Fibroblast of the aortic adventitia (primary cell): ENCODE measurements at regions not wholly inside any gene's neighbourhood (a gene's known extent, or its start where the extent isn't known, plus 50 kb on each side); places are given as distances from the start of the nearest gene placed in this dataset.

Experiments used
- DNase-seq: peaks from one replicate; pipeline ENCODE4 v3.0.0-alpha.2; 2010; ENCODE audit warnings: low read depth
- H3K4me3 ChIP-seq: 2 replicates; pipeline ENCODE4 v1.5.1; 2011; ENCODE audit warnings: low read depth, mild to moderate bottlenecking, control low read depth, low read length, moderate library complexity
- TF ChIP-seq, protein P1 (sequence below): IDR thresholded peaks from 2 replicates; pipeline ENCODE4 v1.5.1; 2011; ENCODE audit warnings: mild to moderate bottlenecking, low read length, control low read depth, inconsistent platforms; ENCODE audit not compliant: insufficient read depth

- H3K4me3 ChIP-seq, result no peak overlapping the region
- no peak for DNase-seq
- TF ChIP-seq, protein P1, sequence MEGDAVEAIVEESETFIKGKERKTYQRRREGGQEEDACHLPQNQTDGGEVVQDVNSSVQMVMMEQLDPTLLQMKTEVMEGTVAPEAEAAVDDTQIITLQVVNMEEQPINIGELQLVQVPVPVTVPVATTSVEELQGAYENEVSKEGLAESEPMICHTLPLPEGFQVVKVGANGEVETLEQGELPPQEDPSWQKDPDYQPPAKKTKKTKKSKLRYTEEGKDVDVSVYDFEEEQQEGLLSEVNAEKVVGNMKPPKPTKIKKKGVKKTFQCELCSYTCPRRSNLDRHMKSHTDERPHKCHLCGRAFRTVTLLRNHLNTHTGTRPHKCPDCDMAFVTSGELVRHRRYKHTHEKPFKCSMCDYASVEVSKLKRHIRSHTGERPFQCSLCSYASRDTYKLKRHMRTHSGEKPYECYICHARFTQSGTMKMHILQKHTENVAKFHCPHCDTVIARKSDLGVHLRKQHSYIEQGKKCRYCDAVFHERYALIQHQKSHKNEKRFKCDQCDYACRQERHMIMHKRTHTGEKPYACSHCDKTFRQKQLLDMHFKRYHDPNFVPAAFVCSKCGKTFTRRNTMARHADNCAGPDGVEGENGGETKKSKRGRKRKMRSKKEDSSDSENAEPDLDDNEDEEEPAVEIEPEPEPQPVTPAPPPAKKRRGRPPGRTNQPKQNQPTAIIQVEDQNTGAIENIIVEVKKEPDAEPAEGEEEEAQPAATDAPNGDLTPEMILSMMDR, result no peak
Measured at GRCh38 chr15:31830591-31830990, 199.7 kb upstream of the CHRNA7 start.

GRCh38 chr15:31831596-31831995 is 198.7 kb upstream of the CHRNA7 start:
- no peak overlapping the region for H3K4me3 ChIP-seq
- TF ChIP-seq, protein P1, result no peak
- DNase-seq, result no peak

- TF ChIP-seq, protein P1, result no peak
- DNase-seq, result no peak
Measured at GRCh38 chr15:31834654-31835053, 195.7 kb upstream of the CHRNA7 start.

GRCh38 chr15:31839388-31839787 is 190.9 kb upstream of the CHRNA7 start:
- TF ChIP-seq, protein P1, result no peak

More at GRCh38 chr15:31834654-31835053, 195.7 kb upstream of the CHRNA7 start:
- H3K4me3 ChIP-seq, result no peak overlapping the region

DNA sequence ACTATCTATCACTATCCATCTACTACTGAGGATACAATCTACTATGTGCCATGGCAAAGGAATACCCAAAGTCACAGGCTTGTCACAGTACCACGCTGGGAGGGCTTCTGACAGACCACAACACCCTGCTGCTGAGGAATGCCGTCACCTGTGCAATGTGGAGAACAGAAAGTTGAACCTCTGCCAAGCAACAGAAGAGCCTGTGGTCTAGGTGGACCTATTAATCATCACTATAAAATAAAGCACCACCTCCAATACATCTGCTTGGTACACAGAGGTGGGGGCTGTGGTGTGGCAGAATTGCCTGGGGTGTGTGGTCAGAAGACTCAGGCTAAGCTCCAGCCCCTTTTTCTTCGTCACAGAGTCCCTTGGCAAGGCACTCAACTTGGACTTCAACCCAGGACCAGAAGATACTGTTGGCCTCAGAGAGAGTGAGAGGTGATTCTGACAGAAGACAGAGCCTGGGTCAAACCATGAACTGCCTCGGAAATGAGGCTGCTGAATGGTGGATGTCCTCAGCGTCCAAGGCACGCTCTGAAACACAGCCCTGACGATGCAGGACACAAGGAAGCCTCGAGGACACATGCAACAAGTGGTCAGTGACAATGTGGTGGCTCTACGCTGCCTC is 189.4 kb upstream of the CHRNA7 start:
- no peak overlapping the region for H3K4me3 ChIP-seq
- TF ChIP-seq, protein P1, result no peak
- no peak for DNase-seq

More at GRCh38 chr15:31839388-31839787, 190.9 kb upstream of the CHRNA7 start:
- no peak overlapping the region for H3K4me3 ChIP-seq
- no peak for DNase-seq

- TF ChIP-seq, protein P1, result no peak
- DNase-seq, result no peak
- no peak overlapping the region for H3K4me3 ChIP-seq
Measured at GRCh38 chr15:31842532-31843195, 187.7 kb upstream of the CHRNA7 start.
